KMS-11 (cell line): ENCODE measurements at regions not wholly inside any gene's neighbourhood (a gene's known extent, or its start where the extent isn't known, plus 50 kb on each side); places are given as distances from the start of the nearest gene placed in this dataset.
A peak's percentile ranks its signal among the peaks of the same experiment; 100 is the strongest.

Source experiments
- H2AFZ ChIP-seq: fragments of 200-600 bp; sonication (generic); 2 replicates; pipeline ENCODE4 v1.6.1; 2016; ENCODE audit warnings: antibody characterized with exemption, mixed run types, low read depth
- H3K27ac ChIP-seq: fragments of 200-600 bp; sonication (generic); 2 replicates; pipeline ENCODE4 v1.6.1; 2016; ENCODE audit warnings: mild to moderate bottlenecking, mixed run types
- H3K27me3 ChIP-seq: fragments of 200-600 bp; sonication (generic); 2 replicates; pipeline ENCODE4 v1.6.1; 2017; ENCODE audit warnings: mild to moderate bottlenecking, low read depth, mixed run types, moderate library complexity; ENCODE audit not compliant: insufficient read depth
- H3K36me3 ChIP-seq: fragments of 200-600 bp; sonication (generic); 2 replicates; pipeline ENCODE4 v1.6.1; 2017; ENCODE audit warnings: mild to moderate bottlenecking, mixed run types; ENCODE audit not compliant: insufficient read depth
- H3K4me1 ChIP-seq: fragments of 200-600 bp; sonication (generic); 2 replicates; pipeline ENCODE4 v1.6.1; 2016; ENCODE audit warnings: mild to moderate bottlenecking, low read depth, mixed run types; ENCODE audit not compliant: poor library complexity, severe bottlenecking
- H3K4me2 ChIP-seq: fragments of 200-600 bp; sonication (generic); 2 replicates; pipeline ENCODE4 v1.7.0; 2016; ENCODE audit warnings: mild to moderate bottlenecking, mixed run types
- H3K4me3 ChIP-seq: fragments of 200-600 bp; sonication (generic); IDR thresholded peaks from 2 replicates; pipeline ENCODE4 v1.6.1; 2017; ENCODE audit warnings: low read depth, low read length, mixed read lengths; ENCODE audit not compliant: insufficient read depth
- H3K79me2 ChIP-seq: fragments of 200-600 bp; sonication (generic); 2 replicates; pipeline ENCODE4 v1.6.1; 2016; ENCODE audit warnings: low read depth, mixed run types; ENCODE audit not compliant: insufficient read depth
- H3K9ac ChIP-seq: fragments of 200-600 bp; sonication (generic); 2 replicates; pipeline ENCODE4 v1.6.1; 2016; ENCODE audit warnings: mild to moderate bottlenecking, mixed run types
- H4K20me1 ChIP-seq: fragments of 200-600 bp; sonication (generic); 2 replicates; pipeline ENCODE4 v1.6.1; 2016; ENCODE audit warnings: mild to moderate bottlenecking, mixed run types; ENCODE audit not compliant: insufficient read depth
- CTCF ChIP-seq: fragments of 200-600 bp; sonication (generic); conservative IDR thresholded peaks from 2 replicates; pipeline ENCODE4 v1.6.1; 2017; ENCODE audit warnings: low read depth, mild to moderate bottlenecking, antibody characterized with exemption, low read length, moderate library complexity, mixed read lengths

GRCh38 chr13:53781941-53782340, 753.3 kb downstream of the OLFM4 start:
- H4K20me1 ChIP-seq: no peaks in the 10 kb centered on the region

GRCh38 chr13:53782488-53782961, 753.9 kb downstream of the OLFM4 start:
- H2AFZ ChIP-seq: peak overlapping the region; percentile 71
- H3K27ac ChIP-seq: no peak overlapping the region
- peak; percentile 80 for TF ChIP-seq CTCF
- no peak overlapping the region for H3K9ac ChIP-seq
- H3K4me2 ChIP-seq: peak overlapping the region; percentile 66
- no peaks in the 10 kb centered on the region for H3K27me3 ChIP-seq
- no peaks in the 10 kb centered on the region for H3K79me2 ChIP-seq
- no peaks in the 10 kb centered on the region for H4K20me1 ChIP-seq
- H3K36me3 ChIP-seq: no peaks in the 10 kb centered on the region
- peaks cover 32% of the 10 kb centered on the region for H3K4me1 ChIP-seq
- H3K4me3 ChIP-seq: no peak overlapping the region

More at GRCh38 chr13:53781941-53782340, 753.3 kb downstream of the OLFM4 start:
- Histone ChIP-seq H3K9ac (no peak overlapping the region), H3K4me2 (no peak overlapping the region), H3K27ac (no peak overlapping the region), H3K36me3 (no peaks in the 10 kb centered on the region), H3K27me3 (no peaks in the 10 kb centered on the region), H2AFZ (no peak overlapping the region), H3K79me2 (no peaks in the 10 kb centered on the region), H3K4me1 (peaks cover 32% of the 10 kb centered on the region), H3K4me3 (no peak overlapping the region)
- TF ChIP-seq CTCF: no peak

GRCh38 chr13:53783471-53783870, 754.9 kb downstream of the OLFM4 start:
- Histone ChIP-seq H3K4me2 (no peak overlapping the region), H3K4me3 (no peak overlapping the region), H3K27ac (no peak overlapping the region), H3K79me2 (no peaks in the 10 kb centered on the region), H3K27me3 (no peaks in the 10 kb centered on the region), H3K36me3 (no peaks in the 10 kb centered on the region), H3K9ac (no peak overlapping the region), H2AFZ (no peak overlapping the region), H3K4me1 (peaks cover 32% of the 10 kb centered on the region), H4K20me1 (no peaks in the 10 kb centered on the region)
- no peak for TF ChIP-seq CTCF

- H3K27me3 ChIP-seq: no peaks in the 10 kb centered on the region
- no peak overlapping the region for H2AFZ ChIP-seq
- peaks cover 21% of the 10 kb centered on the region for H3K4me1 ChIP-seq
- no peak overlapping the region for H3K4me2 ChIP-seq
- no peak overlapping the region for H3K9ac ChIP-seq
- H3K36me3 ChIP-seq: no peaks in the 10 kb centered on the region
- no peak for TF ChIP-seq CTCF
- no peaks in the 10 kb centered on the region for H3K79me2 ChIP-seq
- H3K27ac ChIP-seq: no peak overlapping the region
- H3K4me3 ChIP-seq: no peak overlapping the region
- H4K20me1 ChIP-seq: no peaks in the 10 kb centered on the region
Measured at GRCh38 chr13:53788286-53788685, 759.7 kb downstream of the OLFM4 start.
